ENCODE measurements at regions not wholly inside any gene's neighbourhood (a gene's known extent, or its start where the extent isn't known, plus 50 kb on each side); places are given as distances from the start of the nearest gene placed in this dataset.
"Not testable (repeated sequence)": the region's sequence is repeated elsewhere in the genome, so short reads cannot be mapped to it uniquely, and the experiment has no call there.

DNA sequence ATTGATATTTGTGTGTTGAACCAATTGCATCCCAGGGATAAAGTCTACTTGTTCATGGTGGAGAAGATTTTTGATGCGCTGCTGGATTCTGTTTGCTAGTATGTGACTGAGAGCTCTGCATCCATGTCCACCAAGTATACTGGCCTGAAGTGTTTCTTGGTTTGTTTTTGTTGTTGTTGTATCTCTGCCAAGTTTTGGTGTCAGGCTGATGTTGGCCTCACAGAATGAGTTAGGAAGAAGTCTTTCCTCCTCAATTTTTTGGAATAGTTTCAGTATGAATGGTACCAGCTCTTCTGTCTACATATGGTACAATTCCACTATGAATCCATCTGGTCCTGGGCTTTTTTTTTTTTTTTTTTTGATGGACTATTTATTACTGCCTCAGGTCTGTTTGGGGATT, 50.9 kb upstream of the OSTN start:
- DNase-seq = no peak

DNA sequence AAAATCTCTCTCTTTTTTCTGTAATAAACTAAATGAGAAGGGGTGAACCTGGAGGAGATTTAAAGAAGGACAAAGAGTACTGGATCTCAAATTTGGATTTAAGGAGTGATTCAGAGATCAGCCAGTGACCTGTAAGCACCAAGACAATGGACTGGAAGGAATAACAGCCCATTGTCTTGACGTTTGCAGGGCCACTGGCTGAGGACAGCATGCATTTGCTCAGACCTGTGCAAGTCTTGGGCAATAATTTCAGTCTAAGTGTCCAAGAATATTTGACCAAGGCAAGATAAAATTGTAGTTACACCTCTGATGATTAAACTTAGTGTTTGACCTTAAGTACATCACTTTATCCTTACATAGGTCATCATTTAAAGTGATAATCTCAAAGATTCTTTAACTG, 55.8 kb upstream of the OSTN start:
- DNase-seq = no peak

DNA sequence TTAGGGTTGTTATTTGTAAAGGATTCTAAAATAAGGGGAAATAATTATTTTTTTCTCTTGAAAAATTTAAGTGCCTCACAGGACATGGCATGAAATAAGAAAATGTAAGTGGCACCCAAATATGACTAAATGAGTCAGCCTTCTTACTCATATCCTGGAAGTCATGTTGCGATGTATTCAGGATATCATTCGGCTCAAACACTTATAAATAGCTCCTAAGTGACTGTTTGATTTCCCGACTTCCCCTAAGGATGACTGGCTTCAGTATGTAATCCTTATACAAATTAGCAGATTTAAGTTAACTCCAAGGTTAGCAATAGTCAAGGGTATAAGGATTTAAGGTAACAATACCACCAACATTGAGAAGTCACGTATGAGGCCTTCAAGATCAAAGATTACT, 57.3 kb upstream of the OSTN start:
- no peak for DNase-seq

DNA sequence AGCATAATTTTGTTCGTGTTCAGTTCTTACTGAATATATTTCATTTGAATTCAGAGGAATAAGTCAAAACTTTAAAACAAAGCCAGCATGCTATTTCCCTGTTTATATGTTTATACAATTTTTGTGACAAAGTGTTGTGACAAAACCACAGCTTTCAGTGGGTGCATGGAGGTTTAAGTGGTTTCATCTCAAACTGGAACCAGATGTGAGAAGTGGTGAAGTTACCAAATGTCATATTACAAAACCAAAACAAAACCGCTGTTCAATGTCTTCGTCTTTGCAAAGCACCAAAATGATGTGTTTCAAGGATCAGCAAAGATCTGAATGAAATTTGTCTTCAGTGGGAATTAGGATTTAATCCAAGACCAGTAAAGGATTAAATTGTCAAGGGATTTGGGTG, 59.3 kb upstream of the OSTN start:
- DNase-seq = no peak

GRCh38 chr3:191138937-191139336, 60.1 kb upstream of the OSTN start:
- no peak for DNase-seq

GRCh38 chr3:191137708-191138107, 61.3 kb upstream of the OSTN start:
- no peak for DNase-seq

DNA sequence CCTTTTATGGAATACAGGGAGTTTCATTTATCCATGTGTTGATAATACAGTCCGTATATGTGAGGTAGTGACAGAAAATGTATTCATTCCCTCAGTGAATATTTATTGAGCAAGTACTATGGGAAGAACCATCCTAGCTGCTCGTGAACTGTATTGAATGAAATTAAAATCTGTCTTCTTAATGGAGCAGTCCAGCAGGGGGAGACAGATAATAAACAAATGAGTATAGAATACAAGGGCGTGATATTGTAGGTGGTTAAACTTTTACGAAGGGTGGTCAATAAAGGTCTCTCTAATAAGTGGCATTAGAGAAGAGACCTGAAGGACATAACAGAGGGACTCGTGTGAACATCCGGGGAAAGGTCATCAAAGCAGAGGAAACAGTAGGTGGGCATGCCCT, 62.7 kb upstream of the OSTN start:
- DNase-seq = no peak

- no peak for DNase-seq
Observed at GRCh38 chr3:191135175-191135574, 63.9 kb upstream of the OSTN start.

DNA sequence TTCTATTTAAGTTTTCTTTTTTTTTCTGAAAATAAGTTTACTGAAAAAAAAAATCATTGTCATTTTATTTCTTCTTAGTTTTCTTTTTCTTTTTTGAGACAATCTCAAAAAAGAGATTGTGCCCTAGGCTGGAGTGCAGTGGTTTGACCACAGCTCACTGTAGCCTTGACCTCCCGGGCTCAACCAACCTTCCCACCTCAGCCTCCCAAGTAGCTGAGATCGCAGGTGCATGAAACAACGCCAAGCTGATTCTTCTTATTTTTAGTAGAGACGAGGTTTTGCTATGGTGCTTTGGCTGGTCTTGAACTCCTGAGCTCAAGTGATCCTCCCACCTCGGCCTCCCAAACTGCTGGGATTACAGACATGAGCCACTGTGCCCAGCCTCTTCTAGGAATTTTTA, 65.7 kb upstream of the OSTN start:
- DNase-seq = no peak

GRCh38 chr3:191131305-191131704, 67.7 kb upstream of the OSTN start:
- no peak for DNase-seq

DNA sequence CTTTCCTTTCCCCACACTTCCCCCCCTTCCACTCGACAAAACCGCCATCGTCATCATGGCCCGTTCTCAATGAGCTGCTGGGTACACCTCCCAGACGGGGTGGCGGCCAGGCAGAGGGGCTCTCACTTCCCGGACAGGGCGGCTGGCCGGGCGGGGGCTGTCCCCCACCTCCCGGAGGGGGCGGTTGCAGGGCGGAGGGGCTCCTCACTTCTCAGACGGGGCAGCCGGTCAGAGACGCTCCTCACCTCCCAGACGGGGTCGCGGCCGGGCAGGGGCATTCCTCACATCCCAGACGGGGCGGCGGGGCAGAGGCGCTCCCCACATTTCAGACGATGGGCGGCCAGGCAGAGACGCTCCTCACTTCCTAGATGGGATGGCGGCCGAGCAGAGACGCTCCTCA, 74.2 kb upstream of the OSTN start:
- DNase-seq = not testable (repeated sequence)

- no peak for DNase-seq
Observed at GRCh38 chr3:191123946-191124345, 75.1 kb upstream of the OSTN start.

- no peak for DNase-seq
Observed at GRCh38 chr3:191123231-191123630, 75.8 kb upstream of the OSTN start.

- no peak for DNase-seq
Observed at GRCh38 chr3:191120447-191121298, 78.4 kb upstream of the OSTN start.

GRCh38 chr3:191119415-191120295, 79.4 kb upstream of the OSTN start:
- DNase-seq = no peak

DNA sequence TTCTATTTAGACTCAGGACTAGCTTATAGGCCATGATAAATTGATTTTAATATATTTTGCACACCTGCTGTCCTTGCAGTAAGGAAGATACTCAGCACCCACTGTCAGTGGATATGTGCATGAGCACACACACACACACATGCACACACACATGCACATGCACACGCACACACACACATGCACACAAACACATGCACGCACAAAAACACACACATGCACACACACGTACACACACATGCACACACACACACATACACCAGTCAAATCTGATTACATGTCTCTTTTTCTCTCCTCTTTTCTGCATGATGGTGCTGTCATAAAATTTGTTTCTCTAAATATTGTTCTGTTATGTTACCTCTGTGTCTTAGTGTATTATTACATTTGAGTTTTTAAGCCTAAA, 87.3 kb upstream of the OSTN start:
- DNase-seq = no peak

DNA sequence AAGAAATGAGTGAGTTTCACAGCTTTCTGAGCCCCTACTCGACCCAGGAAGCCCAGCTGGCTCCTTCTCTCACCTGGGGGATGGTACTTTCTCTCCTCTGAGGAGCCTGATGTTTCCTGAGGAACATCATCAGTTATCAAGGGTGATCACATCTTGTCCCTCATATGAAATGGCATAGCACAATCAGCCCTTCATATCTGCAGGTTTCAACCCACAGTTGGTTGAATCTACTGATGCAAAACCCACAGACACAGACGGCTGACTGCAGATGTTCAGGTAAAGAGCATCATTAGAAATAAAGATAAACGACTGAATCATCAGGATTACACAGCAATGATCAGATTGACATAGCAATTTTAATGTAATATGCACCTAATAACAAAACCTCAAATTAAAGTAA, 93.6 kb upstream of the OSTN start:
- no peak for DNase-seq

GRCh38 chr3:191100516-191100915, 98.5 kb upstream of the OSTN start:
- DNase-seq = no peak

GRCh38 chr3:191094057-191094845, 104.8 kb upstream of the OSTN start:
- no peak for DNase-seq

- DNase-seq = no peak
Observed at GRCh38 chr3:191087391-191087790, 111.7 kb upstream of the OSTN start.

- no peak for DNase-seq
Observed at GRCh38 chr3:191085091-191085490, 114.0 kb upstream of the OSTN start.

GRCh38 chr3:191078913-191079312, 120.1 kb upstream of the OSTN start:
- DNase-seq = not testable (repeated sequence)

DNA sequence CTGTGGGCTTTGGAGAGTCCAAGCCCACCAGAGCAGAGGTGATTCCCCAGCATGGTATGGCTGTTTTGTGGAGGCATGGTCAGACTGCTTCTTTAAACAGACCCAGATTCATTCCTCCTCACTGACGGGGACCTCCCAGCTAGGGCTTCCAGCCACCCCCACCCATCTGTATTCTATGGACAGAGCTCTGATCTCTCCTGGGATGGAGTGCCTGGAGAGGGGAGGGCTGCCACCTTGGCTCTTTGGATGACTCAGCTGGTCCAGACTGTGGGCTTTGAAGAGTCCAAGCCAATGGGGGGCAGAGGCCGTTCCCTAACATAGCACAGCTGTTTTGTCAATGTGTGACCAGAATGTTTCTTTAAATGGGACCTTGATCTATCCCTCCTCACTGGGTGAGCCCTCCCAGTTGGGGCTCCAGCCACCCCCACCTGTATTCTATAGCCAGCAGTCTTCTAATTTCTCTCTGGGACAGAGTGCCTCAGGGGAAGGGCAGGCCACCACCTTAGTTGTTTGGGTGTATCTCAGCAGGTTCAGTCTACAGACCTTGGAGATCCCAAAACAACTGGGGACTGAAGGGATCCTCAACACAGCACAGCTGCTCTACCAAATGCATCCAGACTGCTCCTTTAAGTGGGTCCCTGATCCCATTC, 122.0 kb upstream of the OSTN start:
- DNase-seq = no peak
